Gastroesophageal sphincter (tissue), 3 donors: ENCODE measurements at regions not wholly inside any gene's neighbourhood (a gene's known extent, or its start where the extent isn't known, plus 50 kb on each side); places are given as distances from the start of the nearest gene placed in this dataset.

ENCODE experiments used
- EP300 ChIP-seq: sonication (generic); formaldehyde crosslinking; IDR thresholded peaks from one replicate; pipeline ENCODE4 v1.6.1; 2017; ENCODE audit warnings: antibody characterized with exemption, mild to moderate bottlenecking
- POLR2AphosphoS5 ChIP-seq: sonication (generic); formaldehyde crosslinking; IDR thresholded peaks from one replicate; pipeline ENCODE4 v1.6.1; 2017; ENCODE audit warnings: antibody characterized with exemption
- TF ChIP-seq, protein P1 (sequence below), 4 experiments: fragments of 200-600 bp in 2 of 4; fragments of 450-650 bp in 2 of 4; sonication (generic) in 1 of 4; IDR thresholded peaks; one replicate each; pipeline ENCODE4 v1.5.1; 2017 to 2019; ENCODE audit warnings: antibody characterized with exemption in 4 of 4, mild to moderate bottlenecking in 2 of 4, moderate library complexity in 2 of 4

DNA sequence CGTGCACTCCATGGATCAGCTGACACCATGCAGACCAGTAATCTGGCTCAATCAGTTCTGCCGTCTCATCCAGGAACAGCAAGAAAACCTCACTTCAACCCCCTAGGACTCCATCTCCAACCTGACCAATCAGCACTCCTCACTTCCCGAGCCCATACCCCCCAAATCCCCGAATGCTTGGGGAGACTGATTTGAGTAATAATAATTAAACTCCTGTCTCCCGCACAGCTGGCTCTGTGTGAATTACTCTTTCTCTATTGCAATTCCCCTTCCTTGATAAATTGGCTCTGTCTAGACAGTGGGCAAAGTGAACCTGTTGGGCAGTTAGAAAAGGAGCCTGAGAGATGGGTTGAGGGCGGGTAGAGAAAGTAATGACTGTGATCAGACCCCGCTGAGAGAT lies 320.0 kb downstream of the HAPSTR1 start:
- TF ChIP-seq, protein P1, sequence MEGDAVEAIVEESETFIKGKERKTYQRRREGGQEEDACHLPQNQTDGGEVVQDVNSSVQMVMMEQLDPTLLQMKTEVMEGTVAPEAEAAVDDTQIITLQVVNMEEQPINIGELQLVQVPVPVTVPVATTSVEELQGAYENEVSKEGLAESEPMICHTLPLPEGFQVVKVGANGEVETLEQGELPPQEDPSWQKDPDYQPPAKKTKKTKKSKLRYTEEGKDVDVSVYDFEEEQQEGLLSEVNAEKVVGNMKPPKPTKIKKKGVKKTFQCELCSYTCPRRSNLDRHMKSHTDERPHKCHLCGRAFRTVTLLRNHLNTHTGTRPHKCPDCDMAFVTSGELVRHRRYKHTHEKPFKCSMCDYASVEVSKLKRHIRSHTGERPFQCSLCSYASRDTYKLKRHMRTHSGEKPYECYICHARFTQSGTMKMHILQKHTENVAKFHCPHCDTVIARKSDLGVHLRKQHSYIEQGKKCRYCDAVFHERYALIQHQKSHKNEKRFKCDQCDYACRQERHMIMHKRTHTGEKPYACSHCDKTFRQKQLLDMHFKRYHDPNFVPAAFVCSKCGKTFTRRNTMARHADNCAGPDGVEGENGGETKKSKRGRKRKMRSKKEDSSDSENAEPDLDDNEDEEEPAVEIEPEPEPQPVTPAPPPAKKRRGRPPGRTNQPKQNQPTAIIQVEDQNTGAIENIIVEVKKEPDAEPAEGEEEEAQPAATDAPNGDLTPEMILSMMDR (IDR thresholded peaks at IDR 0.05) = no peak
- TF ChIP-seq POLR2AphosphoS5 (no peak), EP300 (no peak)
